H1 (cell line): ENCODE measurements at regions not wholly inside any gene's neighbourhood (a gene's known extent, or its start where the extent isn't known, plus 50 kb on each side); places are given as distances from the start of the nearest gene placed in this dataset.

Experiments
- CTCF ChIA-PET: fragments of 300-600 bp; sonication (Branson Sonifier 250); formaldehyde crosslinking; loops from one replicate; lab custom pipeline; 2021; ENCODE audit not compliant: partially characterized antibody; lab: Charles Lee
- POLR2A ChIA-PET: fragments of 300-600 bp; sonication (Branson Sonifier 250); formaldehyde crosslinking; loops from one replicate; lab custom pipeline; 2021; ENCODE audit warnings: inconsistent platforms; ENCODE audit not compliant: partially characterized antibody; lab: Charles Lee
- DNase-seq, 2 experiments: peaks; one replicate each; pipeline versions ENCODE4 v3.0.0 to v3.0.0-alpha.2; 2010 to 2022; ENCODE audit warnings: low spot score in 2 of 2, low read depth in 1 of 2, mixed read lengths in 1 of 2
- FAIRE-seq: peaks from 2 replicates; lab custom pipeline; 2011; peaks lifted over from hg19 to GRCh38; lab: Jason Lieb, UNC
- H2AFZ ChIP-seq: 2 replicates; pipeline ENCODE4 v1.8.1; 2012; ENCODE audit warnings: low read length, inconsistent platforms
- H2AK5ac ChIP-seq: 2 replicates; pipeline ENCODE4 v1.6.1; 2013; ENCODE audit warnings: low read depth, low read length
- H2BK120ac ChIP-seq: replicated peaks from 2 replicates; pipeline ENCODE3; 2013; ENCODE audit warnings: low read depth, low read length, inconsistent platforms
- H2BK12ac ChIP-seq: 2 replicates; pipeline ENCODE4 v1.6.1; 2013; ENCODE audit warnings: low read depth, low read length
- H2BK15ac ChIP-seq: 2 replicates; pipeline ENCODE4 v1.6.1; 2013; ENCODE audit warnings: low read length
- H2BK20ac ChIP-seq: 2 replicates; pipeline ENCODE4 v1.6.1; 2013; ENCODE audit warnings: low read length
- H2BK5ac ChIP-seq: 2 replicates; pipeline ENCODE4 v1.6.1; 2013; ENCODE audit warnings: low read depth, low read length
- H3K14ac ChIP-seq: 2 replicates; pipeline ENCODE4 v1.6.1; 2013; ENCODE audit warnings: inconsistent platforms; ENCODE audit not compliant: insufficient read length
- H3K18ac ChIP-seq: 2 replicates; pipeline ENCODE4 v1.6.1; 2013; ENCODE audit warnings: low read length; ENCODE audit errors: extremely low read depth
- H3K23ac ChIP-seq: 2 replicates; pipeline ENCODE4 v1.6.1; 2013; ENCODE audit warnings: inconsistent platforms; ENCODE audit not compliant: insufficient read length
- H3K23me2 ChIP-seq: 2 replicates; pipeline ENCODE4 v1.6.1; 2013; ENCODE audit warnings: low read depth, low read length
- H3K27ac ChIP-seq: 2 replicates; pipeline ENCODE4 v1.6.1; 2011; ENCODE audit warnings: low read depth, low read length, inconsistent platforms
- H3K27me3 ChIP-seq, 4 experiments: replicated peaks in 1 of 4; 1 replicate in 1 of 4; 2 replicates in 3 of 4; pipeline versions ENCODE4 v1.6.1 to v1.8.1; 2011 to 2013; ENCODE audit warnings: low read length in 3 of 4, mild to moderate bottlenecking in 3 of 4, inconsistent platforms in 2 of 4, mixed read lengths in 2 of 4, moderate library complexity in 1 of 4; ENCODE audit not compliant: control insufficient read depth in 3 of 4, insufficient read depth in 3 of 4; ENCODE audit errors: extremely low read depth in 1 of 4
- H3K36me3 ChIP-seq, 4 experiments: 2 replicates each; pipeline versions ENCODE4 v1.6.1 to v1.8.1; 2011 to 2013; ENCODE audit warnings: mild to moderate bottlenecking in 4 of 4, low read length in 3 of 4, moderate library complexity in 2 of 4, control low read depth in 1 of 4, inconsistent platforms in 1 of 4; ENCODE audit not compliant: insufficient read depth in 4 of 4, control insufficient read depth in 2 of 4
- H3K4ac ChIP-seq: replicated peaks from 2 replicates; pipeline ENCODE3; 2013; ENCODE audit warnings: low read length, low read depth, mixed read lengths, inconsistent platforms; ENCODE audit not compliant: insufficient read length
- H3K4me1 ChIP-seq, 4 experiments: replicated peaks in 1 of 4; 1 replicate in 1 of 4; 2 replicates in 3 of 4; pipeline versions ENCODE4 v1.6.1 to v1.8.1; 2011 to 2013; ENCODE audit warnings: low read length in 3 of 4, inconsistent platforms in 2 of 4, mixed read lengths in 1 of 4; ENCODE audit not compliant: insufficient read depth in 4 of 4, control insufficient read depth in 3 of 4
- H3K4me2 ChIP-seq, 2 experiments: 2 replicates each; pipeline versions ENCODE4 v1.6.1 to v1.8.1; 2011 to 2013; ENCODE audit warnings: low read depth in 2 of 2, low read length in 2 of 2, control low read depth in 1 of 2, inconsistent platforms in 1 of 2, mild to moderate bottlenecking in 1 of 2; ENCODE audit not compliant: insufficient read depth in 1 of 2
- H3K4me3 ChIP-seq, 4 experiments: fragments of 200-600, 300-600 bp in 1 of 4; sonication (generic), shearing (Covaris generic), sonication (Bioruptor Twin) in 1 of 4; 2 replicates each; pipeline versions ENCODE4 v1.5.1 to v1.8.1; 2011 to 2016; ENCODE audit warnings: low read length in 4 of 4, low read depth in 3 of 4, control low read depth in 2 of 4, inconsistent platforms in 2 of 4, mild to moderate bottlenecking in 2 of 4, mixed read lengths in 1 of 4, moderate library complexity in 1 of 4; ENCODE audit not compliant: insufficient read depth in 2 of 4; ENCODE audit errors: extremely low read depth in 1 of 4
- H3K56ac ChIP-seq: replicated peaks from 2 replicates; pipeline ENCODE3; 2013; ENCODE audit warnings: low read depth, mild to moderate bottlenecking, mixed read lengths, low read length, inconsistent platforms; ENCODE audit not compliant: insufficient read length
- H3K79me1 ChIP-seq: 2 replicates; pipeline ENCODE4 v1.6.1; 2013; ENCODE audit warnings: low read depth, low read length, control low read depth
- H3K79me2 ChIP-seq, 2 experiments: 2 replicates each; pipeline versions ENCODE4 v1.6.1 to v1.8.1; 2012 to 2013; ENCODE audit warnings: low read length in 2 of 2, mild to moderate bottlenecking in 2 of 2, inconsistent platforms in 1 of 2; ENCODE audit not compliant: insufficient read depth in 2 of 2, control insufficient read depth in 1 of 2
- H3K9ac ChIP-seq, 4 experiments: replicated peaks in 1 of 4; 1 replicate in 1 of 4; 2 replicates in 3 of 4; pipeline versions ENCODE4 v1.6.1 to v1.8.1; 2011 to 2013; ENCODE audit warnings: low read depth in 3 of 4, low read length in 3 of 4, control low read depth in 2 of 4, mild to moderate bottlenecking in 2 of 4, moderate library complexity in 2 of 4, inconsistent platforms in 1 of 4; ENCODE audit errors: extremely low read depth in 1 of 4
- H3K9me3 ChIP-seq, 2 experiments: 2 replicates each; pipeline versions ENCODE4 v1.6.1 to v1.8.1; 2012 to 2013; ENCODE audit warnings: mild to moderate bottlenecking in 2 of 2, moderate library complexity in 2 of 2, control low read depth in 1 of 2, inconsistent platforms in 1 of 2, low read depth in 1 of 2, low read length in 1 of 2, mixed read lengths in 1 of 2; ENCODE audit not compliant: insufficient read depth in 2 of 2
- H4K20me1 ChIP-seq, 2 experiments: replicated peaks in 1 of 2; 2 replicates each; pipeline versions ENCODE3 to v1.8.1; 2011 to 2013; ENCODE audit warnings: inconsistent platforms in 2 of 2, low read length in 2 of 2, mild to moderate bottlenecking in 1 of 2; ENCODE audit not compliant: insufficient read depth in 2 of 2, control insufficient read depth in 1 of 2
- H4K5ac ChIP-seq: 2 replicates; pipeline ENCODE4 v1.6.1; 2013; ENCODE audit warnings: low read length, low read depth, mixed read lengths, inconsistent platforms; ENCODE audit not compliant: insufficient read length
- H4K8ac ChIP-seq: 2 replicates; pipeline ENCODE4 v1.8.0; 2013; ENCODE audit warnings: mild to moderate bottlenecking, moderate library complexity, low read length, inconsistent platforms; ENCODE audit not compliant: insufficient read depth; ENCODE audit errors: extremely low read depth
- H4K91ac ChIP-seq: replicated peaks from 2 replicates; pipeline ENCODE3; 2013; ENCODE audit warnings: low read length, mixed read lengths, inconsistent platforms; ENCODE audit not compliant: insufficient read length
- EZH2 ChIP-seq: fragments of 200-600 bp; sonication (generic); IDR thresholded peaks from 2 replicates; pipeline ENCODE4 v1.7.1; 2012; ENCODE audit warnings: low read depth, mild to moderate bottlenecking, moderate library complexity, low read length, inconsistent platforms; ENCODE audit not compliant: severe bottlenecking
- KDM5A ChIP-seq: fragments of 200-600 bp; IDR thresholded peaks from 2 replicates; pipeline ENCODE4 v1.7.1; 2012; ENCODE audit warnings: mild to moderate bottlenecking, low read length, inconsistent platforms, mixed read lengths
- SAP30 ChIP-seq: fragments of 300-600 bp; sonication (generic); IDR thresholded peaks from 2 replicates; pipeline ENCODE4 v1.7.1; 2012; ENCODE audit warnings: low read length, moderate library complexity, mild to moderate bottlenecking, inconsistent platforms; ENCODE audit not compliant: insufficient read depth, insufficient replicate concordance
- SP1 ChIP-seq: IDR thresholded peaks from 2 replicates; pipeline ENCODE4 v1.6.1; 2011; ENCODE audit warnings: low read depth, low read length
- SP4 ChIP-seq: IDR thresholded peaks from 2 replicates; pipeline ENCODE4 v1.6.1; 2012; ENCODE audit warnings: low read length, inconsistent platforms
- ZNF274 ChIP-seq: IDR thresholded peaks from 2 replicates; pipeline ENCODE4 v1.7.0; 2012; ENCODE audit warnings: low read length, borderline replicate concordance; ENCODE audit errors: extremely low read depth
- WGBS, 2 experiments: shearing (Covaris generic) in 1 of 2; methylation state at CpG; one replicate each; pipeline versions ENCODE4 v1.1.6 to v1.1.7; 2013 to 2015; ENCODE audit warnings: low lambda C conversion rate in 2 of 2, mixed read lengths in 2 of 2, inconsistent platforms in 1 of 2, low coverage in 1 of 2, missing lambda C conversion rate in 1 of 2; ENCODE audit not compliant: insufficient replicate concordance in 2 of 2, insufficient coverage in 1 of 2, insufficient read length in 1 of 2; ENCODE audit errors: extremely low coverage in 1 of 2, missing lambda C conversion rate in 1 of 2; 5-methylcytosine and 5-hydroxymethylcytosine counted together
- TF ChIP-seq, protein P1 (sequence below): IDR thresholded peaks from 2 replicates; pipeline ENCODE4 v1.6.1; 2011; ENCODE audit warnings: low read depth, mild to moderate bottlenecking, low read length; ENCODE audit not compliant: insufficient read depth

DNA sequence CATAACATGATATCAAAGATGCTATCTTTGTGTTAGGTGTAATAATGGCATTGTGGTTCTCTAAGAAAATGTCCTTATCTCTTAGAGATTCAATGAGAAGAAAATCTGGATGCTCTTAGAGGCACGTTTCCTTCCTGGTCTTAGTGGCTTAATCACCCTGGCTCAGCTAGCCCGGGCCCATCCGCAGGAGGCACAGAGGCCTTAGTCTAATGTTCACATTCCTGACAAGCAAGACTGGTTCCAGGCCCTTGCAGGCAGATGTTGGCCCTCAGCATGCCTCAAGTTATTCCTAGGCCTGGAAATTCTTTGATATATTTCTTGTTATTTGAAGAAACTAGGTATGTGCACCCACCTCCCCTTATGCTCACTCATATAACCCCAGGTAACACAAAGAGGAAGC, 357.6 kb downstream of the SFMBT2 start:
- H3K23me2 ChIP-seq = no peaks in the 10 kb centered on the region; the same call in 1 of the 2 replicates
- H3K79me2 ChIP-seq = no peaks in the 10 kb centered on the region
- no peak overlapping the region for H3K14ac ChIP-seq
- ChIA-PET POLR2A (no interaction called here), CTCF (interaction anchor here (1.4 to 1.8 kb wide), 3 partner anchors 14 to 25 kb away, joined by 3 to 6 read pairs (median 4); no protein-coding TSS in a partner anchor)
- WGBS, 2 experiments = 86% methylated on average over 3 of the region's 3 CpGs; no CpG with 5 or more reads in 1 of the 2 experiments
- H3K56ac ChIP-seq = no peak overlapping the region
- H4K5ac ChIP-seq = no peak overlapping the region
- no peak overlapping the region; the same call in 1 of the 2 replicates for H2AFZ ChIP-seq
- H2BK12ac ChIP-seq = no peak overlapping the region
- H4K20me1 ChIP-seq = no peaks in the 10 kb centered on the region
- H3K23ac ChIP-seq = no peak overlapping the region
- H3K9me3 ChIP-seq = peaks cover 0 to 6% of the 10 kb centered on the region in 2 experiments; a peak in 1 of 4 replicates
- H3K4me3 ChIP-seq = no peak overlapping the region
- H2BK20ac ChIP-seq = no peak overlapping the region
- no peak overlapping the region for H2BK15ac ChIP-seq
- H3K27me3 ChIP-seq = no peaks in the 10 kb centered on the region
- no peak overlapping the region for H4K91ac ChIP-seq
- no peak for DNase-seq
- H3K27ac ChIP-seq = no peak overlapping the region
- peaks cover 0 to 3% (median 0%) of the 10 kb centered on the region in 4 experiments; a peak in 1 of 7 replicates for H3K4me1 ChIP-seq
- H4K8ac ChIP-seq = no peak overlapping the region
- no peak overlapping the region for H2BK5ac ChIP-seq
- H2BK120ac ChIP-seq = no peak overlapping the region
- no peak overlapping the region for H3K9ac ChIP-seq
- H2AK5ac ChIP-seq = no peak overlapping the region
- peak; percentile 39 for FAIRE-seq
- H3K79me1 ChIP-seq = no peaks in the 10 kb centered on the region
- H3K4me2 ChIP-seq = no peak overlapping the region
- no peak overlapping the region for H3K18ac ChIP-seq
- H3K4ac ChIP-seq = no peak overlapping the region
- H3K36me3 ChIP-seq = no peaks in the 10 kb centered on the region; a peak in 1 of 8 replicates
- TF ChIP-seq, protein P1, sequence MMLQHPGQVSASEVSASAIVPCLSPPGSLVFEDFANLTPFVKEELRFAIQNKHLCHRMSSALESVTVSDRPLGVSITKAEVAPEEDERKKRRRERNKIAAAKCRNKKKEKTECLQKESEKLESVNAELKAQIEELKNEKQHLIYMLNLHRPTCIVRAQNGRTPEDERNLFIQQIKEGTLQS = no peak
- TF ChIP-seq SAP30 (no peak), KDM5A (no peak), EZH2 (no peak), SP1 (no peak), SP4 (no peak), ZNF274 (no peak)
